ENCODE measurements at regions not wholly inside any gene's neighbourhood (a gene's known extent, or its start where the extent isn't known, plus 50 kb on each side); places are given as distances from the start of the nearest gene placed in this dataset.

- no peak for TF ChIP-seq ARNT (IDR thresholded peaks at IDR 0.05)
- no peak for TF ChIP-seq SP1 (IDR thresholded peaks at IDR 0.05)
- no peak for TF ChIP-seq ZNF384 (IDR thresholded peaks at IDR 0.05)
- TF ChIP-seq SUZ12 (IDR thresholded peaks at IDR 0.05): no peak
- TF ChIP-seq FOXK2 (IDR thresholded peaks at IDR 0.05): no peak
- TF ChIP-seq TARDBP (IDR thresholded peaks at IDR 0.05): no peak
- TF ChIP-seq FOXA1 (IDR thresholded peaks at IDR 0.05): no peak
- no peak for TF ChIP-seq ELF4 (IDR thresholded peaks at IDR 0.05)
- TF ChIP-seq BHLHE40 (IDR thresholded peaks at IDR 0.05; ENCODE audit: borderline replicate concordance): no peak
- no peak for TF ChIP-seq FOXM1 (IDR thresholded peaks at IDR 0.05; ENCODE audit: borderline replicate concordance)
- TF ChIP-seq L3MBTL2 (conservative IDR thresholded peaks at IDR 0.05): no peak
- TF ChIP-seq HDGF (IDR thresholded peaks at IDR 0.05; ENCODE audit: borderline replicate concordance): no peak
Measured at GRCh38 chr2:59660262-59660661, 893.2 kb downstream of the BCL11A start.

Data from HEK293T (cell line).